ENCODE measurements at regions not wholly inside any gene's neighbourhood (a gene's known extent, or its start where the extent isn't known, plus 50 kb on each side); places are given as distances from the start of the nearest gene placed in this dataset.

DNA sequence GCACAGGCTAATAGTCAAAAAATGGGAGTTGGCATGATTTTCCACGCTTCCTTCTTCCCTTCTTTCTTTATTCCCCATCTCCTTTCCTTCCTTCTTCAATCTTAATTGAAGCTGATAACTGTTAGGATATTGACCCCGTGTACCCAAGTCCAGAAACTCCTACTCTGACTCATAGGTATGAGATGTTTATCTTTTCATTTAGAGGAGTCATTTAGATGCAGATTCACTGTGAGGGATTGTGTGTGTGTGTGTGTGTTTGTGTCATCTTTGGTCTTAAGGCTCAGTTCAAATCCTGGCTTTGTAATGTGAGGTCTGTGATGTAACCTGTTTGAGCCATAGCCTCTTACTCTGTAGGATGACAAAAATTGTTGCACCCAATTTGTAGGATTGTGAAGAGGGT is 332.0 kb upstream of the MAF start:
- DNase-seq (ENCODE audit: low spot score): no peak

DNA sequence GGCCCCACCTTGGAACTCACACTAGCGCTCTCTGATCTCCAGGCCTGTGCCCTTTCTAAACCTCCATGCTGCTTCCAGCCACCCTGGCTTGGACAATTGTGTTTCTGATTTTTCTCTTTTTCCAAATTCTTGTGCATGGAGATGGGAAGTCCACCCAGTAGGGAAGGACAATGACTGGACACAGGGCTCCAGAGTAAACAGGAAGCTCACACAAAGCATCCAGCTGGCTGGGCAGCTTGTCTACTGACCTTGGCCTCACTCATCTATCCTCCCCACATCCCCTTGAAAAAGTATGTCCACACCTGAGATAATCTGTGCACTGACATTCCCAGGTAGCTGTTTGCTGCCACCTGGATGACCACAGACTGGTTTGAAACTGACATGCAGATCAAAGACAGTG is 331.2 kb upstream of the MAF start:
- DNase-seq (ENCODE audit: low spot score): no peak

DNA sequence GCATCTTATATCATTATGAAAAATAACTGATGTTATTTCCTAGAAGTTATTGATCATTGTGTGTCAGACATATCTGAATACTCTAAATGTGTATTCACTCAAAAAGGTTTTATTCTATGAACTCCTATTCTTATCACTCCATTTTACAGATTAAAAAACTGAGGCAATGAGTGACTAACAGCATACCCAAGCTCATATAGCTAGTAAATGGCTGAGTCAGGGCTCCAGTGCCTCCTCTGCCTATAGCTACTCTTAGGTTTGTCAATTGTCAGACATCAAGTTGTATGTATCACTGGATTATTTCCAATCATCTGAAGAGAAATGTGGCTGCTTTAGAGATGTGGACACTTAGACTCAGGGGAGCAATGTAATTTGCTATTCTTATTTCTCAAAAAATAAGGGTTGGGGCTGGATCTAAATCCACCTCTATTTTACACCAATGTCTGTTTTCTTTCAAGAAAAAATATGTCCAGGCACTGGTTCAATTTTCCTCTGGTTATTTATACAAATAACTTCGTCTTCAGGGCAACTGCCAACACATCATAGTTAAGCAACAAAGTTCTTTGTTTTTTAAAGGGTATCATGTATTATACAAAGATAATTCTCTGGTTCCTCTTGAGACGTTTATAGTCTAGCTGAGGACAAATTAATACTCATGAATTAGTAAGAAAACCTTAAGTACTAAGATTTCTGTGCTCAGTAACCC is 328.9 kb upstream of the MAF start:
- no peak for DNase-seq (ENCODE audit: low spot score)

DNA sequence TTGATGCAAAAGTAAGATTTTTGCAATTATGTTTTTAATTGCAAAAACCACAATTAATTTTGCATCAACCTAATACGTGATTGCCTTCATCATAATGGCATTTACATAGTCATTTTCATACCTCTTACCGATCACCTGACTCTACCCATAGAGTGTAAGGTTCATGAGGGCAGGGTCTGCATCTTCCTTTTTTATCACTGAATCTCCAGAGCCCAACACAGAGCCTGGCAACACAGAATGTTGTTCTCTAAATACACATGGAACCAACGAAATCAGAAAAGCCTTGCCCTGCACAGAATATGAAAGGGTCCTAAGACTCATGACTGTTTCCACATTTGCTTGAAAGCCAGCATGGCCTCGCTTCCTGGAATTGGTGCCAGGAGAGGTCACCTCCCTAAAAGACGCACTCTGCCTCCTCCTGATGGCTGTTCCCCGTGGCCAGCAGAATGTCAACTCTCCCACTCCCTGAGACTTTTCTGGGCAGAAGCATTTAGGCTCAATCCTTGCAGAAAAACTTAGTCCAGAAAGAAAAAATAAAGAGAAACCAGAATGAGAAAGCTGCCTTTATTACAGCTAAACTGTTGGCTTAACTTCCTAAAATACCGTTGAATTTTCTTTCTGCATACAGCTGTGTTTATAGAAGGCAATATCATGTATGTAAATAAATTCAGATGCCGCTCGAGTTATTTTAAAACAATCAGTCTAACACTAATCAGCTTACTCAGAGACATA is 327.8 kb upstream of the MAF start:
- DNase-seq (ENCODE audit: low spot score): no peak

DNA sequence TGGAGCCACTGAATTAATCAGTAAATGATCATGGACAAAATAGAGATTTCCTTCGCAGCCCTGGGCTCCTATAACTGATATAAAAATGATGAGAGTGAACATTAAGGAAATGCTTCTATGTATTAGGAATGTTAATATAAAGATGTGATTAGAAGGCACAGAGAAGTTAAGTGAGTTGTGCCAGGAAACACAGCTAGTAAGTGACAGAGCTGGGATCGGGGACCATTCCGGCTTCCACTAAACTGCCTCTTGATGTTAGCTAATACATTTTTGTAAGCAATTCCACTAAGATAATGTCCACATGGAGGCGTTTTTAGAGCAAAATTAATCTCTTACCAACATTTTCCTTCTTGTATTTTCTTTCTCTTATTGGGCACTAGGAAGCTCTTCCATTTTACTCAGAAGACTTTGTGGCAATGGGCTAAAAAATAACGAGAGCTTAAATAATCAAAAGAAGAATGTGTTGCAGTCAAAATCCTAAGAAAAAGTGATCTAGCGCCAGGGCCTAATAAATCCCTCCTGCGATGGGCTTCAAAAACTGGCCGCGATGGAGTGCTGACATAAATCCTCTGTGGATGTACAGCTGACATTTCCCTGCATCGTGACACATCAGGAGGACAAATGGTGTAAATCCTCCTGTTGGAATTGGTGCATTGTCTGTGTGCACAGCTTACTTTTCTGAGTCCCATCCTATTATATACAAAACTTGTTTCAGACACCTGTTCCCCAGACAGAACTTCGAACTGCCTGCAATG is 326.1 kb upstream of the MAF start:
- no peak for DNase-seq (ENCODE audit: low spot score)

DNA sequence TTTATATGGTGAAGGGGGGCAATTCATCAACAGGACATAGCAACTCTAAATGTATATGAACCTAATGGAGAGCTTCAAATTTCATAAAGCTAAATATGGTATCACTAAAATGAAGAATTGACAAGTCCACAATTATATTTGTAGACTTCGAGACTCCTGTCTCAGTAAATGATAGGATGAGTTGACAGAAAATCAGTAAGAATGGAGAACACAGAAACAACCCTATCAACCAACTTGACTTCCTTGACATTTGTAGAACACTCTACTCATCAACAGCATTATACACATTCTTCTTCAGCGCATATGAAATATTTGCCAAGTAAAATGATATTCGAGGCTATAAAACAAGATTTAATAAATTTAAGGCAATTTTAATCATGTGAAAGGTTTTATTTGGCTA is 322.9 kb upstream of the MAF start:
- DNase-seq (ENCODE audit: low spot score): no peak

DNA sequence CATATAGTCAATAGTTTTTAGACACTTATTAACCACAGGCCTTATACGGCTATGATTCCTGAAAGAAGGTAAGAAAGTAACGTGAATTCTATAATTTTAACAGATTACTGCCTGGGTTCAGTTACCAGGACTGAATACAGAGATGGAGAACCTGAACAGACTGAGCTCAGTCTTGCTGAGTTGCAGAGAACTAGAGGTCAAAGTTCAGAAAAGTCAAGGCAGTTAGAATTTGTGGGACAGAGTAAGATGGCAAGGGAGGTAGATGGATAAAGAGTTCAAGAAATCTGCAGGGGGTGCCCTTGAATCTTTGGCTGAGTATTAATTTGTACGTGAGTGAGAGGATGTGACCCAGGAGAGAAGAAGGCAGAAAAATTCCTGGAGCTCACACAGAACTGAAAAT is 320.1 kb upstream of the MAF start:
- no peak for DNase-seq (ENCODE audit: low spot score)

DNA sequence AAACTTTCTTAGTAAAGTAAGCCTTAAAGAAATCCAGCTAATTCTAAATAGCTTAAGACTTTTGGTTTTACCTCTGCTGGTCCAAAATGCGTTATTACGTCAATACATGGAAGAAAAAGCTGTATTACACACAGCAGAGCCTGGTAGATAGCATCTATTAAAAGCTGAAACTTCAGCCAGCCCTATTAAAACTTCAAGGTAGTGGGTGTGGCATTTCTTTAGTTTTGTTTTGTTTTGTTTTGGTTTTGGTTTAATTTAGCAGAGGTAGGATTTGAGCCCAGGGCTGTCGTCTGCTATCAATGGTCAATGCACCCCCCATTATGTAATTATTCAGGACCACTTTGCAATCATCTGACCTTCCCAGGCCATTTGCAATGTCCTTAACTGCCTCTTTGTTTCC is 318.4 kb upstream of the MAF start:
- DNase-seq (ENCODE audit: low spot score): no peak

DNA sequence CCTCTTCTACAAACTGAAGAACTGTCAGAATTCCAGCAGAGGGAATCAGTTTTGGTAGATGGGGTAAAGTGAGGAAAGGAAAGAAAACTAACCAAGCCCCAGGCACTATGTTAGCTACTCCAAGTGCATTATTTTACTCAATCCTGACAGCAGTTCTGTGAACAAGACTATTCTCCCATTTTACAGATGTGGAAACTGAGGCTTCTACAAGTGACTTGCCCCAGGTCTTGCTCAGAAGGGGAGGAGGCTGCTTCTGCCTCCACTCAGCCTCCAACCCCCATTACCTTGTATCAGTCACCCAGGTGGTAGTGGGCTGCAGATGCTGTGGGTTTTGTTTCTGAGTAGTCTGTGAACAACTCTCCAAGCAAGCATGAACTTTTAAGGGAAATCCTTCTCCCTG is 315.2 kb upstream of the MAF start:
- DNase-seq (ENCODE audit: low spot score): no peak

DNA sequence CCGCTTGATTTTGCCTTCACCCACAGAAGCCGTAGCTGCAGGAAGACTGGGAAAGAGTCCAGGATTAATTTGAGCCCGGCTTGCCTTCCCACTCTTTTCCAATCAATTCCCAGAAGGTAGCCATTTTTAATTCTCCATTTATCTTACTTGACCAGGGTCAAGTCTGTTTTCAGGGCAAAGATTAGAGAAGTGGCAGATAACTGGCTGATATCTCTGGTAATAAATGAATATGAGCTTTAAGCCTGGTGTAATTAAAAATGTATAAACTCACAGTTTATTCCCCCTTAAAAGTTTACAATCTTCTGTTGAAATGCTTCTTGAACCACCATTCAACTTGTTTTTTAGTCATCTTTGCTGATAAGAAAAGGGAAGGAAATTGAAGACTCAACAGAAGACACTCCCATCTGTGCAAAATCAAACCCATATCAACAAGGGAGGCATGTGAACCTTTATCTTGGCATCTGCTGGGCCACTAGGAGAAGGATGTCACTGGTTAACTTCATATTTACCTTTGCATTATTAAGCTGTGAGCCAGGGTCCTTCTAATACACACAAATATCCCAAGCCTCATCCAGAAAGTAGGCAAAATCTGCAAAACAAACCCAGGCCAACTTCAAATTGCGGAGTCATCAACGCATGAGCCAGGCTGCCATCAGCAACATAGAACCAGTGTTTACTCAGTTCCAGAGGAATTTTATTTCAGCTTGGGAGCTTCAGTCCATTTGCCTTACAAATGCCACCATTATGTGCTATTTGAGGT is 314.6 kb upstream of the MAF start:
- no peak for DNase-seq (ENCODE audit: low spot score)

DNA sequence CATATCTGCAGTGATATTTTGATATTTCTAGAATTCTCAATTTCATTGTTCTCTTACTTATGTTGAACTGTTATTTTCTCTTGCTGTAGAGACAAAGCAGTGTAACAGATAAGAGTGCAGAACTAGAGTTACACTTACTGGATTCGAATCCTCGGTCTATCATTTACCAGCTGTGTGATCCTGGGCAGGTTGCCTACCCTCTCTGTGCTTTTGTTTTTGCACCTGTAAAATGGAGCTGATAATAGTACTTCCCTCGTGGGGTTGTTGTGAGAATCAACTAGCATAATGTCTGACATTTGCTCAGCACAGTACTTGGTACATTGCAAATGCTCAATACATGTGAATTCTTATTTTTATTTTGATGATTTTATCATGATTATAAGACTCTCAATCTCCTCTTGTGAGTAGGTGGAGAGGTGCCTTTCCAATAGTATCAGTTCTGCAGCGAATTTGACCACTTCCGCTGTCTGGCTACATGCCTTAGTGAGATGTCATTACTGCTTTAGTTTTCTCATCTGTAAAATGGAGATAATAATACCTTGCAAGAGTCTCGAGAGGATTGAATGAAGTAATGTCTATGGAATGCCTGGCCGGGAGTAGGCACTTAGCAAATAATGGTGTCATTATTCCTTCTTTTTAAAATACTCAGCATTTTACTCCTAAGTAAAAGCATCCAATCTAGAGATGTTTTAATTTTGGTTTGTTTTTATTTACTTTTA is 312.2 kb upstream of the MAF start:
- no peak for DNase-seq (ENCODE audit: low spot score)

DNA sequence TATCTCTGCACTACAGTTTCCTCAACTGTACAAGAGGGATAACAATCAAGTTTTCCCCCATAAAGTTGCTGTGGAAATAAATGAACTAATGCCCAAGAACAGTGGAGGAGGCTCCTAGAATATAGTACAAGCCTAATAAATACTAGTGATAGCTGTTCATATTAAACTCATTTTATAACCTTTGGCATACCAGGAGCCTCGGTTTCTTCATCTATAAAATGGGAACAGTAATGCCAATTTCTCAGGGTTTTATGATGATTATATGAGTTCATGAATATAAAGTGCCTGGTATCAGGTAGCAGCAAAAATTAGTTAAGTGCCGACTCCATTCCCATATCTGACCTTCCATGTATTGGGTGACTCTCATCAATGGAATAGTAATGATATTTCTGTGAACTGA is 311.1 kb upstream of the MAF start:
- DNase-seq (ENCODE audit: low spot score): no peak

DNA sequence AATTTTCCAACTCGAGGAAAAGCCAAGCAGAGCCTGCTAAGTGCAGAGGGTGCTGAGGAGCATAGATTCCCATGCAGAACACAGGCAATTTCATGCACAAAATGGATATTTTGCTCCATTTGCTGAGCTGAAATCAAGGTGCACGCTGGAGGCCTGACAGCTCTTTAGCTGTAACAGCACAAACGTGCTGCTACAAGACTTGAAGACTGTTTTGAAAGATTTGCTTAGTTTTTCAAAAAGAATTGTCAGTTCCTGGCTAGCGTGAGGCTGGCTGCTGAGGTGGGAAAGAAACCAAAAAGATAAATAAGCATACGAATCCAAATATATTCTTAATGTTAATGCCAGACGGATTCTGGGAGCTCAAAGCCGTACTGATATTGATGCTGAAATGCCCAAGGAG is 309.0 kb upstream of the MAF start:
- DNase-seq (ENCODE audit: low spot score): no peak

DNA sequence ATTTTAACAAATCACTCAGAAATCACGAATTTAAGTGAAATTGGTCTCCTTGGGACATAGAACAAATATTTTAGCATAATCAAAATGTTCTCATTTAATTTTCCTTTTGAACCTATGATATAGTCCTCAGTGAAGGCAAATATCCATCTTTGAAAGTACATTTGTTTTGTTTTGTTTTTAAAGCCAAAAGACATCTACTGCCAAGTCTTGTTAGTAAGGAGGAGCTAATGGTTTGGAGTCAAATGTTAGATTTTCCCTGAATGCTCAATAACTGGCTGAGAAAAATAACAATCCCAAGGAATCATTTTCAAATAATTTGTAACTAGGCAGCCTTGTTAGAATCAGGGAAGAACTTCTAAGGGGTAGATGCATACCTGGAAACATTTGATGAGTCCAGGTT is 302.9 kb upstream of the MAF start:
- DNase-seq (ENCODE audit: low spot score): no peak

DNA sequence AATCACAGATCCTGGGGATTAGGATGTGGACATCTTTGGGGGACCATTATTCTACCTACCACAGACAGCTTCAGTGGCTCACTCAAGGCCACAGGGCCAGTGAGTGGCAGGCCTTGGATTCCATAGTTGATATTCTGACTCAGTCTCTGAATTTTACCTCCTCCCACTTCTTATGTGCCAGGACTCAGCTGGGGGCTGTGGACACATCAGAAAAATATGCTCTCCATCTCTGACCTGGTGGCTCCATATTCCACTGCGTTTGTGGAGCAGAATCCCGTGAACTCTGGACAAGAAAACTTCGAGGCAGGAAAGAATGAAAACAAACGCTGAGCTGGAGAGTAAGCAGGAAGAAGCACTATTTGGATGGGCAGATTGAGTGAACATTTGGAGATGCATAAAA is 301.8 kb upstream of the MAF start:
- no peak for DNase-seq (ENCODE audit: low spot score)

DNA sequence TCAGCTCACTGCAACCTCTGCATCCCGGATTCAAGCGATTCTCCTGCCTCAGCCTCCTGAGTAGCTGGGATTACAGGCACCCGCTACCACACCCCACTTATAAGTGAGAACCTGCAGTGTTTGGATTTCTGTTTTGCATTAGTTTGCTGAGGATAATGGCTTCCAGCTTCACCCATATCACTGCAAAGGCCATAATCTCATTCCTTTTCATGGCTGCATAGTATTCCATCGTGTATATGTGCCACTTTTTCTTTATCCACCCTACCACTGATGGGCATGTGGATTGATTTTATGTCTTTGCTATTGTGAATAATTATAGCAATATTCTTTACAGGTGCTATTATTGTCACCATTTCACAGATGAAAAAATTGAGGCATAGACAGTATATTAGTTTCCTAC is 301.0 kb upstream of the MAF start:
- no peak for DNase-seq (ENCODE audit: low spot score)

DNA sequence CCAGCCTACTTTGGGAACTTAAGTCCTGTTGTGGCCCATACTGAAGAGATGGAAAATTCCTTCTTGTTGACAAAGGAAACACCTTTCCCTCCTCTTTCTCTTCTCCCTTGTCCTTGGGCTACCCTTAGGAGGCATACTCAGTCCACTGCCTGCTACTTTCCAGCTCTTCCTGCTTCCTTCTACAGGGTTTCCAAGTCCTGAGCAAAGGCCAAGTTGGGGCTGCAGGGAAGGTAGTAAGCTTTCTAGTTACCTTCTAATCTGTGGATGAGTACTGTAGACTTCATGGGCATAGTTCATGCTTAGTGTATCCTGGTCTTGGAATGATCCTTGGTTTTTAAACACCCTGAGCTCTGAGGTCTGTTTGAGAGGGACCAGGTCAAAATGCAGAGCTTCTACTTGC is 299.2 kb upstream of the MAF start:
- DNase-seq (ENCODE audit: low spot score): no peak

DNA sequence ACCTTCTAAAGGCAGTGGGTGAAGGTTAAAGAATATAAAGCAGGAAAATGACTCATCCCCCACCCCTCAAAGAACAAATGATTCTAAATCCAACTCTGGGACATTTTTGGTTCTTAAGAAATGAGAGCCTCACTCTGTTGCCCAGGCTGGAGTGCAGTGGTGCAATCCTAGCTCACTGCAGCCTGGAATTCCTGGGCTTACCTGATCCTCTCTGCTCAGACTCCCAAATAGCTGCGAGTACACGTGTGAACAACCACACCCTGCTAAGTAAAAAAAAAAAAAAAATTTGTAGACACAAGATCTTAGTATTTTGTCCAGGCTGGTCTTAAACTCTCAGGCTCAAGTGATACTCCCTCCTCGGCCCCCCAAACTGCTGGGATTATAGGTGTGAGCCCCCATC is 298.8 kb upstream of the MAF start:
- DNase-seq (ENCODE audit: low spot score): no peak

DNA sequence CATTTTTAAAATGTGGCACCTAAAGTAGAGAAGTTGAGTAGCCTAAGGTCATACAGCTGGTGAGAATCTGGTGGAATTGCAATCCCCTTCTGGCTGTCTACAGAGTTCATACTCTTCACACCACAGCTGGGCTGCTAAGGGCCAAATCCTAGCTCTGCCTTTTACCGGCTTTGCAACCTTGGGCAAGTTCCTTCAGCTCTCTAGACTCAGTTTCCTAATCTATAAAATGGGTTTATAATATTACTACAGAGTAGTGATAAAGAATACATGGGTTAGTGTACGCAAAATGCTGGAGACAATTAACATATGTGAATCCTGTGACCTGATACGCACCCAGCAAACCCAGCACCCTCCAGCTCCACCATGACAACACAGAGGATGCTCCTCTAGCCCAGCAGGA is 298.2 kb upstream of the MAF start:
- DNase-seq (ENCODE audit: low spot score): no peak

DNA sequence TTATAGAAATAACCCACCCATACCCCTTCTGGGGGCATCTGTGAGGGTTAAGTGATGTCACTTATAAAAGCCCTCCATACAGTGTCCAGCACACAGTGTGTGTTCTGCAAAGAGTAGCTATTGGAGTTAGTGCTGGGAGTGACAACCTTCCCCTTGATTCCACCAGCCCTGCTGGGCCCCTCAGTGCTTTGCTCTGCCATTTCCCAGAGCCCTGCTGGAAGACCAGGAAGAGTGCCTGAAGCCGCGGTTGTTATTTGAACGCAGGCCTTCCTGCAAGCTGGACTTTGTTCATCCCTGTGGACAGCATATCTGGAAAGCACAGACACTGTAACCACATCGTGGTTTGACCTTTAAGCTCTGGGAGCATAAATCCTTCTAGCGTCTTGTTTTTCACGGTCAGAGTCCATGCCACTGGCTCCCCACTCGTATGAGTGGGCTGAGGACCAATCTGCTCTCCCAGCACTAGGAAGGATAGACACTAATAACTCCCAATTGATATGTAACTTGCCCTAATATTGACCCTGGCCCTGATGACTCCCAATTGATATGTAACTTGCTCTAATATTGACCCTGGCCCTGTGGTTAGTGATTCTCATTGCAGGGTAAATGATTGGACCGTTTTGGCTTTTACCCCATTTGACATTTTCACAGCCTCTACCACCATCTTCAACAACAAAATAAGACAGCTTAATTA is 297.1 kb upstream of the MAF start:
- no peak for DNase-seq (ENCODE audit: low spot score)

DNA sequence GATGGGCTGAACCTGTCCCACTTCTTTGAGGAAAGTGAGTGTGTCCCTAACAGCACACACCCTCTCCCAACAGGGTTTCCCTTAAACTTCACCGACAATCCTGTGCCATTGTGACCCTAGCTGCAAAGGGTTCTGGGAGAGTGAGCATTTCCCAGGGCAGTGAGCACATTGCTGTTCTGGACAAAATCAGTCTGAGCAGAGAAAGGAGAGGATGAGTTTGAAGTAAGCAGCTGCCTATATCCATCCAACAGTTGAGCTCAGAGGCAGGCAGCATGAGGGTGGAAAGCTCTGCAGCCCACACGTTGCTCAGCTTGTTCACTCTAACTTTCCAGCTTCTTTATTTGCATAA is 296.5 kb upstream of the MAF start:
- DNase-seq (ENCODE audit: low spot score): no peak

DNA sequence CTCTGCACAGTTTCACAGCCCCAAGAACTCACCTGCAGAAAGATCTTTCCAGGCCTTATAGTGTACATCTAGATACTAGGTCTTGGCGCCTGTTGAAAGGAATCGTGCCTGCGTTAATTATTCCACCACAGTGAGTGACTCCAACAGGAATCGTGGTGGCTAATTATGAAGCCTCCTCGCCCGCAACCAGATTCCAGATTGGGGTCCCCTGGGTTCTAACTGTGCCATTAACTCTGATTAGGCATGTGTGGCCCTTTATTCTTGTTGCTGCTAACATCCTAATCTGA is 295.3 kb upstream of the MAF start:
- DNase-seq (ENCODE audit: low spot score): no peak
